ENCODE measurements at regions not wholly inside any gene's neighbourhood (a gene's known extent, or its start where the extent isn't known, plus 50 kb on each side); places are given as distances from the start of the nearest gene placed in this dataset.

- no peaks in the 10 kb centered on the region for H3K4me1 ChIP-seq (ENCODE audit: insufficient read depth, low read length)
- H3K36me3 ChIP-seq (ENCODE audit: insufficient read depth, low read length): no peaks in the 10 kb centered on the region
- Mint-ChIP-seq H3K27me3 (no peaks in the 10 kb centered on the region), H3K4me3 (no peak overlapping the region), H3K27ac (no peak overlapping the region), H3K4me1 (ENCODE audit: low read depth) (no peaks in the 10 kb centered on the region), H3K36me3 (ENCODE audit: low read depth) (no peaks in the 10 kb centered on the region), H3K9me3 (no peaks in the 10 kb centered on the region)
- ATAC-seq (ENCODE audit: poor library complexity): no peak
- H3K4me3 ChIP-seq (ENCODE audit: low read length): no peak overlapping the region
- H3K27me3 ChIP-seq (ENCODE audit: control insufficient read depth in 1 of 2, insufficient read depth in 2 of 2, low read length in 2 of 2): no peaks in the 10 kb centered on the region
- intact Hi-C loops (cut with DNase I, micrococcal nuclease): no loop called here
- TF ChIP-seq CTCF (IDR thresholded peaks at IDR 0.05): no peak
- H3K9me3 ChIP-seq (ENCODE audit: control insufficient read depth in 1 of 2, insufficient read depth in 1 of 2, low read length in 2 of 2): no peaks in the 10 kb centered on the region
- H3K27ac ChIP-seq (ENCODE audit: low read depth in 1 of 2, low read length in 2 of 2): no peak overlapping the region
- CTCF ChIA-PET: no interaction called here
- POLR2A ChIA-PET: no interaction called here
- DNase-seq: no peak
Observed at GRCh38 chr4:41323179-41323578, 66.5 kb downstream of the UCHL1 start.

DNA sequence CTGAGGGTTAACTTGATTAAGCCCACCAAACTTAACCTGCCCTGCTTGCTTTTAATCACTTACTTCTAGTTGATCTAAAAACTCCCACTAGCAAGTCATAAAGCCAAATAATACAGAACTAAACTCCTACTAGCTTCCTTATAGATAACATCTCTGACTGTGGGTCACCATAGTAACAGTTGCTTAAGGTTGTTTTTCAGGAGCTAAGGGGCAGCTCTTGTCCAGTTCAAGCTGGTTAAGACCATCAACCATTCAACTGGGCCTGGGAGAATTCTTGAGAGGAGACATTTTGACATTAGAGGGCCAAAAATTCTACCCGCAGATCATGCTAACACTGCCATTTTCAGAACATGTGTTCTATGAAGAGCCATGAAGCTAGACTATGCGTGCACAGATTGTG, 67.0 kb downstream of the UCHL1 start:
- intact Hi-C loops (cut with DNase I, micrococcal nuclease): no loop called here
- Mint-ChIP-seq H3K27me3 (no peaks in the 10 kb centered on the region), H3K9me3 (no peaks in the 10 kb centered on the region), H3K4me1 (ENCODE audit: low read depth) (no peaks in the 10 kb centered on the region), H3K27ac (no peak overlapping the region), H3K4me3 (no peak overlapping the region), H3K36me3 (ENCODE audit: low read depth) (no peaks in the 10 kb centered on the region)
- Histone ChIP-seq H3K27me3 (ENCODE audit: control insufficient read depth in 1 of 2, insufficient read depth in 2 of 2, low read length in 2 of 2) (no peaks in the 10 kb centered on the region), H3K27ac (ENCODE audit: low read depth in 1 of 2, low read length in 2 of 2) (no peak overlapping the region), H3K4me1 (ENCODE audit: insufficient read depth, low read length) (no peaks in the 10 kb centered on the region), H3K9me3 (ENCODE audit: control insufficient read depth in 1 of 2, insufficient read depth in 1 of 2, low read length in 2 of 2) (no peaks in the 10 kb centered on the region), H3K4me3 (ENCODE audit: low read length) (no peak overlapping the region), H3K36me3 (ENCODE audit: insufficient read depth, low read length) (no peaks in the 10 kb centered on the region)
- no peak for ATAC-seq (ENCODE audit: poor library complexity)
- DNase-seq: no peak
- ChIA-PET POLR2A (no interaction called here), CTCF (no interaction called here)
- TF ChIP-seq CTCF (IDR thresholded peaks at IDR 0.05): no peak

DNA sequence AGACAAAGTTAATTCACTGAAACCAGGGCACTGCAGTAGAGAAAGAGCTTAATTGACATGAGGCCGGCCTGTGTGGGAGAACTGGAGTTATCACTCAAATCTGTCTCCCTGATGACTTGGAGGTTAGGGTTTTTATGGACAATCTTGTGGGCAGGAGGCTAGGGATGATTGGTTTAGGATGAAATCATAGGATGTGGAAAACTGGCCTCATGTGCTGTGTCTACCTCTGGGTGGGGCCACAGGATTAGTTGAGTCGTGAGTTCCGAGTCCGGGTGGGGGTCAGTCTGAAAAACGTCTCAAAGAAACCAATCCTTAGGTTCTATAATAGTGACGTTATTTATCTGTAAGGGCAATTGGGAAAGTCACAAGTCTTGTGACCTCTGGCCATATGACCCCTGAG, 68.1 kb downstream of the UCHL1 start:
- CTCF ChIA-PET: no interaction called here
- H3K4me1 ChIP-seq (ENCODE audit: insufficient read depth, low read length): no peaks in the 10 kb centered on the region
- Mint-ChIP-seq H3K27me3 (no peaks in the 10 kb centered on the region), H3K4me3 (no peak overlapping the region), H3K9me3 (no peaks in the 10 kb centered on the region), H3K36me3 (ENCODE audit: low read depth) (no peaks in the 10 kb centered on the region), H3K27ac (no peak overlapping the region), H3K4me1 (ENCODE audit: low read depth) (no peaks in the 10 kb centered on the region)
- H3K4me3 ChIP-seq (ENCODE audit: low read length): no peak overlapping the region
- intact Hi-C loops (cut with DNase I, micrococcal nuclease): no loop called here
- no peaks in the 10 kb centered on the region for H3K9me3 ChIP-seq (ENCODE audit: control insufficient read depth in 1 of 2, insufficient read depth in 1 of 2, low read length in 2 of 2)
- H3K36me3 ChIP-seq (ENCODE audit: insufficient read depth, low read length): no peaks in the 10 kb centered on the region
- ATAC-seq (ENCODE audit: poor library complexity): no peak
- no peak for DNase-seq
- POLR2A ChIA-PET: no interaction called here
- no peak for TF ChIP-seq CTCF (IDR thresholded peaks at IDR 0.05)
- H3K27ac ChIP-seq (ENCODE audit: low read depth in 1 of 2, low read length in 2 of 2): no peak overlapping the region
- H3K27me3 ChIP-seq (ENCODE audit: control insufficient read depth in 1 of 2, insufficient read depth in 2 of 2, low read length in 2 of 2): no peaks in the 10 kb centered on the region
